NCI-H1417 (cell line): ENCODE measurements at regions not wholly inside any gene's neighbourhood (a gene's known extent, or its start where the extent isn't known, plus 50 kb on each side); places are given as distances from the start of the nearest gene placed in this dataset.
A peak's percentile ranks its signal among the peaks of the same experiment; 100 is the strongest.

Experiments
- DNase-seq, 3 experiments: peaks; one replicate each; lab custom pipeline; 2025; lab: John Stamatoyannopoulos, UW

- no peak for DNase-seq
Observed at GRCh38 chr15:96524676-96525417, 194.3 kb downstream of the NR2F2 start.

- DNase-seq, result no peak
Observed at GRCh38 chr15:96535148-96535547, 204.6 kb downstream of the NR2F2 start.

- no peak for DNase-seq
Observed at GRCh38 chr15:96538491-96538890, 208.0 kb downstream of the NR2F2 start.

GRCh38 chr15:96540283-96540682, 209.8 kb downstream of the NR2F2 start:
- DNase-seq, result no peak

GRCh38 chr15:96542130-96542770, 211.8 kb downstream of the NR2F2 start:
- no peak for DNase-seq

- peak in 1 of 3 experiments; percentile 40 for DNase-seq
Observed at GRCh38 chr15:96544162-96544756, 213.8 kb downstream of the NR2F2 start.

GRCh38 chr15:96549136-96549535, 218.6 kb downstream of the NR2F2 start:
- DNase-seq, result no peak

- DNase-seq, result no peak
Observed at GRCh38 chr15:96551196-96551595, 220.7 kb downstream of the NR2F2 start.

GRCh38 chr15:96551722-96552121, 221.2 kb downstream of the NR2F2 start:
- no peak for DNase-seq

- DNase-seq, result no peak
Observed at GRCh38 chr15:96553006-96553405, 222.5 kb downstream of the NR2F2 start.

GRCh38 chr15:96553451-96553850, 223.0 kb downstream of the NR2F2 start:
- DNase-seq, result no peak

GRCh38 chr15:96553931-96554330, 223.4 kb downstream of the NR2F2 start:
- DNase-seq, result no peak

GRCh38 chr15:96554541-96554940, 224.0 kb downstream of the NR2F2 start:
- DNase-seq, result no peak

- no peak for DNase-seq
Observed at GRCh38 chr15:96559087-96559486, 228.6 kb downstream of the NR2F2 start.

- DNase-seq, result no peak
Observed at GRCh38 chr15:96559631-96560030, 229.1 kb downstream of the NR2F2 start.

GRCh38 chr15:96560246-96560895, 229.9 kb downstream of the NR2F2 start:
- no peak for DNase-seq

- no peak for DNase-seq
Observed at GRCh38 chr15:96561593-96561992, 231.1 kb downstream of the NR2F2 start.

GRCh38 chr15:96564546-96564945, 234.0 kb downstream of the NR2F2 start:
- no peak for DNase-seq

- DNase-seq, result no peak
Observed at GRCh38 chr15:96565266-96565665, 234.8 kb downstream of the NR2F2 start.

- DNase-seq, result no peak
Observed at GRCh38 chr15:96574782-96575181, 244.3 kb downstream of the NR2F2 start.

- DNase-seq, result no peak
Observed at GRCh38 chr15:96576596-96576995, 246.1 kb downstream of the NR2F2 start.

GRCh38 chr15:96578393-96578792, 247.9 kb downstream of the NR2F2 start:
- no peak for DNase-seq

GRCh38 chr15:96581371-96581770, 250.9 kb downstream of the NR2F2 start:
- no peak for DNase-seq
